IPS DF 19.7 (cell line): ENCODE measurements at regions not wholly inside any gene's neighbourhood (a gene's known extent, or its start where the extent isn't known, plus 50 kb on each side); places are given as distances from the start of the nearest gene placed in this dataset.
"Not testable (repeated sequence)": the region's sequence is repeated elsewhere in the genome, so short reads cannot be mapped to it uniquely, and the experiment has no call there.

Experiments used
- DNase-seq: peaks from one replicate; pipeline ENCODE4 v3.0.0-alpha.2; 2013; ENCODE audit warnings: low read depth, low spot score

GRCh38 chr19:31445406-31445805, 96.2 kb upstream of the TSHZ3 start:
- no peak for DNase-seq

- DNase-seq, result no peak
These were observed 99.0 kb upstream of the TSHZ3 start for GRCh38 chr19:31448221-31448657.

- DNase-seq, result no peak
These were observed 100.1 kb upstream of the TSHZ3 start for GRCh38 chr19:31449379-31449778.

- DNase-seq, result no peak
These were observed 101.5 kb upstream of the TSHZ3 start for GRCh38 chr19:31450696-31451095.

GRCh38 chr19:31451686-31452330, 102.6 kb upstream of the TSHZ3 start:
- no peak for DNase-seq

GRCh38 chr19:31459430-31459829, 110.2 kb upstream of the TSHZ3 start:
- no peak for DNase-seq

- no peak for DNase-seq
These were observed 112.7 kb upstream of the TSHZ3 start for GRCh38 chr19:31461814-31462539.

- DNase-seq, result no peak
These were observed 121.1 kb upstream of the TSHZ3 start for GRCh38 chr19:31470229-31470939.

- DNase-seq, result no peak
These were observed 121.7 kb upstream of the TSHZ3 start for GRCh38 chr19:31470952-31471351.

GRCh38 chr19:31478241-31478640, 129.0 kb upstream of the TSHZ3 start:
- no peak for DNase-seq

GRCh38 chr19:31483226-31483857, 134.1 kb upstream of the TSHZ3 start:
- DNase-seq, result no peak

- not testable (repeated sequence) for DNase-seq
These were observed 135.7 kb upstream of the TSHZ3 start for GRCh38 chr19:31484858-31485410.

- DNase-seq, result no peak
These were observed 136.2 kb upstream of the TSHZ3 start for GRCh38 chr19:31485472-31485871.

GRCh38 chr19:31491242-31491641, 142.0 kb upstream of the TSHZ3 start:
- no peak for DNase-seq

GRCh38 chr19:31492050-31492449, 142.8 kb upstream of the TSHZ3 start:
- no peak for DNase-seq

GRCh38 chr19:31496076-31496475, 146.8 kb upstream of the TSHZ3 start:
- no peak for DNase-seq

- DNase-seq, result no peak
These were observed 148.5 kb upstream of the TSHZ3 start for GRCh38 chr19:31497709-31498108.

- DNase-seq, result no peak
These were observed 149.5 kb upstream of the TSHZ3 start for GRCh38 chr19:31498781-31499180.

GRCh38 chr19:31499281-31500196, 150.3 kb upstream of the TSHZ3 start:
- no peak for DNase-seq

GRCh38 chr19:31500197-31500830, 151.1 kb upstream of the TSHZ3 start:
- no peak for DNase-seq
